ENCODE measurements at regions not wholly inside any gene's neighbourhood (a gene's known extent, or its start where the extent isn't known, plus 50 kb on each side); places are given as distances from the start of the nearest gene placed in this dataset.

DNA sequence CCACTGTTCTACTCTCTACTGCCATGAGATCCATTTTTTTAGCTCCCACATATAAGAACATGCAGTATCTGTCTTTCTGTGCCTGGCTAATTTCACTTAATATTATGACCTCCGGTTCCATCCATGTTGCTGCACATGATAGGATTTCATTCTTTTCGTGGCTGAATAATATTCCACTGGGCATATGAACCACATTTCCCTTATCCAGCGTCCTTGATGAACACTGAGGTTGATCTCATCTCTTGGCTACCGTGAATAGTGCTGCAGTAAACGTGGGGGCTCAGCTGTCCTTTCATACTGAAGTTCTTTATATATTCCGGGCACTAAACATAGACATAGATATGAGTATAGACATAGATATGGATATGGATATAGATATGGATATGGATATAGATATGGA lies 109.3 kb upstream of the TNRC6C start:
- DNase-seq: no peak

DNA sequence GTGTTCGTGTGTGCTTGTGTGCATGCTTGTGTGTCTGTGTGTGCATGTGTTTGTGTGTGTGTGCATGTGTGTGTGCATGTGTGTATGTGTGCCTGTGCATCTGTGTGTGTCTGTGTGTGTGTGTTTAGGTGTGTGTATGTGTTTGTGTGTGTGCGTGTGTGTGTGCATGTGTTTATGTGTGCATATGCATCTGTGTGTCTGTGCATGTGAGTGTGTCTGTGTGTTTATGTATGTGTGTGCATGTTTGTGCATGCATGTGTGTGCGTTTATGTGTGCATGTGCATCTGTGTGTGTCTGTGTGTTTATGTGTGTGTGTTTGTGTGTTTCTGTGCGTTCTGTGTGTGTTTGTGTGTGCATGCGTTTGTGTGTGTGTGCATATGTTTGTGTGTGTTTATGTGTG lies 106.6 kb upstream of the TNRC6C start:
- no peak for DNase-seq

DNA sequence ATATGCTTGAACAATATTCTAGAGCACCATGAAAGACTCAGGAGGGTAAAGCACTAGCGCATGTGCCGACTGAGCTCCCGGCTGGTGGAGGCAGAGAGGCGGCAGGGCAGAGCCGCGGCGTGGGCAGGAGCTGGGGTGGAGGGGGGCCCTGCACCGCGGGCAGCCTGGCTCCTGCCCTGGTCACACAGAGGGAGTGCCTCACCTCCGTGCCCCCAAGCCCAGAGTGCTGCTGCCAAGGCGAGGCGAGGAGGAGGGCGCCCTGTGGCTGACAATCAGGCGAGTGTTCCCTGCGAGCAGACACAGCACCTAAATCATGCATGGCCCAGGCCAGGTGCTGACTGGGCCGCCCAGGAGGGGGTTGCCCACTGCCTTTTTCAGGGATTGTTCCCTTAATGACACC lies 105.8 kb upstream of the TNRC6C start:
- DNase-seq: no peak

DNA sequence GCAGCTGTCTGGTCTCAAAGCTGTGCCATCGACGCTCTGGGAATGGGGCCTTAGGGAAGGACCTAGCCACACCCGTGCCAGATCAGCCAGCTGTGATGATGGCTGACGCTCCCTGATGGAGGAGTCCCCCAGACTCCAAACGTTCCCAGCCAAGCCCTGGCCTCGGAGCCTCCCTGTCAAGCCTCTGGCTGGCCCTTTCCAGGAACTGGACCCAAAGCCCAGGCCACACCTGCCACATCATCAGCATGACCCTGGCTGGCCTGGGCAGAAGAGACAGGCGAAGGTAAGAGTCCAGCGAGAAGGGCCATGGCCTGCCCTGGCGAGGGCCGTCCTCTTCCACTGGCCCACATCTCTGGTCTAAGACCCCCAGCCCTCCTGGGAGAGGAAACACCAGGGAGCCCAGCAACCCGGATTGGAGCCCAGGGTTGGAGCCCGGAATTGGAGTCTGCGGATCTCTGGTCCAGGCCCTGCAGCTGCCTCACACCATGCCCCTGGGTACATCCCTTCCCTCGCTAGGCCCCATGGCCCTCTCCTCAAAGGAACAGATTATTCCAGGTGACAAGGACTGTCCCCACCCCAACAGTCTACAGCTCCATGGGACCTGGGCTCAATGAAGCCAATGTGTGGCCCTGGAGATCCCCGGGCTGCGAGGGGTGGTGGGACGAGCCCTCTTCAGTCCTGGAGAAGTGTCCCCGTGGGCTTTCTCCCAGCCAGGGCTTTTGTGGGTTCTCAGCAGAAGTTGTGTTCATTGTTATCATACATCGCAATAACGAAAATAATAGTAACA lies 105.1 kb upstream of the TNRC6C start:
- no peak for DNase-seq

DNA sequence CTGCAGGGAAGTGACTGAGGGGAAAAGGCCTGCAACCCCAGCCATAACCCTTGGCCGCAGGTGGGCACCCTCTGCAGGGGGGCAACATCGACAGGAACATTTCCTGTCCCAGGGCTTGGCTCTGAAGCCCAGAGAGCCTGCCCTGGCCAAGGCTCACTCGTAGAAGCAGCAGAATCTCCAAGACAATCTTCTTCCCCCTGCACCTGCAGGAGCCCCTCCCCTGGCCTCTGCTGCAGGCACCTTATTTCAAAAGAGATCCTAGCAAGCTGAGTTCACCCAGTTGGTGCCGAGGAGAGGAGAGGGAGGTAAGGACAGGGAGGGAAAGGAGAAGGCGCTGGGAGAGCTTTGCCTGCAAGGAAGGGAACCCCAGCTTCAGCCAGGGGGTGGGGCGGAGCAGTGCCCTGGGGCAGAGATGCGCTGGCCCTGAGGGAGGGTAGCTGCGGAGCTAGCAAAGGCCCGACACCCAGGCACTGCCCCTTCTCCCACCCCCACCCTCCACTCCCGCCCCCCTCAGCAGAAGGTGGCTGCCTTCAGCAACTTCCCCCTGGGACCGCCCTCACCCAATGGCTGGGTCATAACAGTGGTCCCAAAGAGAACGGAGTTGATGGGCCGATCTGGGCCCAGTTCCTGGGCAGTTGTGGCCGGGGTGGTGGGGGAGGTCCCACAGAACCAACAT lies 104.3 kb upstream of the TNRC6C start:
- no peak for DNase-seq

DNA sequence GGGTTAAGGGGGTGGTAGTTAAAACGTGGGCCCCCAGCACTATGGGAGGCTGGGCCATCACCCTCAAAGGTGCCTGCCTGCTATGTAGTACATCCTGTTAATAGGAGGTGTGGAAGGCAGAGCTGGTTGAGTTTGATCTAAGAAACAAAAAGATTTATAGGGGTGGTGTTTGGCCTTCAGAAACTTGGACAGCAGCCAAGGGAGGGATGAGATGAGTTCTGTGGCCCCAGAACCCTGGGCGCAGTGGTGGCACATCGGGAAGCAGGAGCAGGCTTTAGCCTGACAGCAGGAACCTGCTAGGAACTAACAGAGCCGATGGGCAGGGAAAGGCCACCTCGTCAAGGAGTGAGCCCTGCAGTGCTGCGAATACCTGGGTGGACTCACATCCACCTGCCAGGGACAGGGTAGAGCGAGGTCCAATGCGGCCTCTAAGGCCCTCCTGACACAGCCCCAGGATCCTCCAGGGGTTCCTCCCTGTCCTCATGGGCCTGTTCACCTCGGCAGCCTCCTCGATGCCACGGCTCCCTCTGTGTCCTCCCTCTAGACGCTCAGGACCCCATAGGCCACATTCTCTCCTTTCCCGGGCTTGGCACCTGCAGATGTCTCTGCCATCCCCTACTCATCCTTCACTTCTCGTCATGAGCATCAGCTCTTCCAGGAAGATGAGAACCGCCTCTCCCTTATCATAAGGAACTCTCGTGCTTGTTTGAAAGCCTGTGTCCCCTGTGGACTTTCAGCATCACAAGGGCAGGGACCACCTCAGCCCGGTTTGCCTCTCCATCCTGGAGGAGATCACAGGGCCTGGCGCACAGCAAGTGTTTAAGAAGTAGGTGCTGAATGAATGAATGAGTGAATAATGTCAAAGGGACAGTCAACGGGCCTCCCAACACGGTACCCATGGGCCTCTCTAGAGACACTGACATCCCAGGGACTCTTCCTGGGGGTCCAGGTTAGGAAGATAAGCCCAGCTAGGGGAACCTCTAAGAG lies 103.5 kb upstream of the TNRC6C start:
- DNase-seq: no peak

DNA sequence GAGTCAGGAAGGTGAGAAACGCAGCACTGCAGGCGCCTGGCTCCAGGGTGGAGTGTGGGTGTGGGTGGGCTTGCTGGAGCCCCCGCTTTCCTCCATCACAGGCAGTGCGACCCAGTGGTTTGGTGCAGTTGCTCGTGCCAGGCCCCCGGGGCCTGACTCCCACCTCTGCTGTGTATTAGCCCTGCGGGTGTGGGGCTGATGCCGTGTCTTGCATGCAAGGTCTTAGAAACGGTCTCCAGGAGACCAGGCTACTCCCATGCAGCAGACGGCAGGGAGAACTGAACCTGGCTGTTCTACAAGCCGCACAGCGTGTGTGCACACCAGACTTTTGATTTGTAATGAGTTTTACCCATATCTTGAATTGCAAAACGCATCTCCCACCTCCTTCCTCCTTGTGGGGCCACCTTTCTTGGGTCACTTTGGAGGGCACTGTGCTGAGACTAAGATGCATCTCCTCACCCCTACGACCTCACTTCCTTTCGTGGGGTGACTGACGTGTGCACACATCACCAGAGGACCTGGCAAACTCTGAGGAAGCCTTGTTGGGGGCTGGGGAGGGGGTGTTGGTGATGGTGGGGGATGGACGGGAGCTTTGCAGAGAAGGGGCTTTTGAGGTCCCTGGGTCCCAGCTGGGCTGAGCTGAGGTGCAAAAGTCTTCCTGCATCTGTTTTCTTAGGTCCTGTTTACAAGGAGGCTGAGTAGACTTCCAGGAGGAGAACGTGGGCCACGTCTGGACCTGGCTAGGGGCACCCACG lies 101.8 kb upstream of the TNRC6C start:
- no peak for DNase-seq

DNA sequence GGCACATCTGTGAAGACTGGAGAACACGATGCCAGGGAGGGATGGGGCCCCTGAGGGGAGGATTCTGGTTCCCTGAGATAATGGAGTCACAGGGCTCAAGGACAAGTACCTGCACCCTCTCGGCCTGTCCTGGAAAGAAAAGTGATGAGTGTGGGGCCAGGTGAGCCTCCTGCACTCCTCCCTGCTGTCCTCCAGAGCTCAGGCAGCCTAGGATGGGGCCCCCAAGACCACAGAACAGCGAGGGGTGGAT lies 101.3 kb upstream of the TNRC6C start:
- DNase-seq: no peak

DNA sequence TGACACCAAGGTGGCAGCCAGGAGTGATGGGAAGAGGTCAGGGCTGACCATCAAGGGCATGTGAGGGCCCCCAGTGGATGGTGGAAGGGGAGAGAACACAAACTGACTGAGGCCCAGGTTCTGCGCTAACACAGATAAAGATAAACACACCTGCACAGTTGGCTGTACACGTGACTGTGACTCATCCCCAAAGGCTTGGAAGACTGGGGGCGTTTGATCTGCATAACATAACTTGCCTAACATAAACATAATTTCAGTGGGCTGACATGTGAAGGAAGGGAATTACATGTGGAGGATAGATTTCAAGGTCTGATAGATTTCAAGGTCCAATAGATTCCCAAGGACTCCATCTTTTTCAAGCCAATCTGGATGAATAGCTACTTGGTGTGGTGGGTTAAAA lies 100.9 kb upstream of the TNRC6C start:
- DNase-seq: no peak

DNA sequence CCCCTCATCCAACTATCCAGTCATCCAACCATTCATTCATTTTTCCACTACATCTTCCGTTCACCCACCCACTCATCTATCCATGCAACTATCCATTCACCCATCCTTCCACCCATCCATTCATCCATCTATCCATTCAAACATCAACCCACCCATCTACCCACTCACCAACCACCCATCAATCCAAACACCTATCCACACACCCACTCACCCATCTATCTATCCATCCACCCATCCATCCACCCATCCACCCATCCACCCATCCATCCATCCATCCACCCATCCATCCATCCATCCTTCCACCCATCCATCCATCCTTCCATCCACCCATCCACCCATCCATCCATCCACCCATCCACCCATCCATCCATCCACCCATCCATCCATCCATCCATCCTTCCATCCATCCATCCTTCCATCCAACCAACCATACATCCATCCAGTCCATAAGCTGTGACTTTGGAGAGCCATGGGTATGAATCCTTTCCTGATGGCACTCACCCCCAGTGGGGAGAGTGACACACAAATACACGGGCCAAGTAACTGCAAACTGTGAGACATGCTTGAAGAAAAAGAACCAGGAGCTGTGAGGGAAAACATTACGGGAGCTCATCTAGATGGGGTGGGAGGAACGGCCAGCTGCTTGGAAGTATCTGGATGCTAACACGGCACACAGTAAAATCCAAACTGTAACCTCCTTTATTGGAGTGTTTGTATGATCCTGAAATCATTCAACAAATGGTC lies 100.0 kb upstream of the TNRC6C start:
- no peak for DNase-seq

DNA sequence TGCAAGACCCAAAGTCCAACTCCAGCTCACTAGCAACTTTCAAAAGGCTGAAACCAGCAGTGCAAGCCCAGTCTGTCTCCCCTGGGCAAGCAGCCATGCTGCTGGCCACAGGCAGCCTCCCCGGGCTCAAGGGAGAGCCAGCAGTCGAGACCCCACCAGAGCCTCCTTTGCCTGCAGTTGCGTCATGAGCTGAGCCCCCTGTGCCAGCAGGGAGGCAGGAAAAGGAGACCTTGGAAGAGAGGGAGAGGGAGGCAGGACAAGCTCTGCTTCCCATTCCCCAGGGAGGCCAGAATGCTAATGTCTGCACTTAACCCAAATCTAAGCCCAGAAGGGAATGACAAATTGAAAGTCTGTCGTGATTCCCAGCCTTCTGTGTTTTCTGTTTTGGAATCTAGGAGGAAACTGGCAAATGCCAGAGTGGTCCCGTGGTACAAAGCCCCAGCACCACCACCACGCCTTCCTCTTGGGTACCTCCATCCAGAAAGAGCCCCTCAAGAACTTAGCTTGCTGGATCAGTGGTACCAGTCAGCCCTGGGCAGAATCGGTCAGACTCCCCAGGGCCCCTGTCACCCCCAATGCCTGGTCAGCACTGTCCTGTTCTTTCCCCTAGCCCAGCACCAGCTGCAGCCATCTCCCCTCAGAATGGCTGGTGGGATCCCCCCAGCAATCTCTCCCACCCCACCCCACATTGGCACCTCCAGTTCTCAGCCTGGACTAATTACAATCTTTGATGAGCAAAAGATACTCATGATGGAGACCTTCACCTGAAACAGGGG lies 99.3 kb upstream of the TNRC6C start:
- DNase-seq: no peak

DNA sequence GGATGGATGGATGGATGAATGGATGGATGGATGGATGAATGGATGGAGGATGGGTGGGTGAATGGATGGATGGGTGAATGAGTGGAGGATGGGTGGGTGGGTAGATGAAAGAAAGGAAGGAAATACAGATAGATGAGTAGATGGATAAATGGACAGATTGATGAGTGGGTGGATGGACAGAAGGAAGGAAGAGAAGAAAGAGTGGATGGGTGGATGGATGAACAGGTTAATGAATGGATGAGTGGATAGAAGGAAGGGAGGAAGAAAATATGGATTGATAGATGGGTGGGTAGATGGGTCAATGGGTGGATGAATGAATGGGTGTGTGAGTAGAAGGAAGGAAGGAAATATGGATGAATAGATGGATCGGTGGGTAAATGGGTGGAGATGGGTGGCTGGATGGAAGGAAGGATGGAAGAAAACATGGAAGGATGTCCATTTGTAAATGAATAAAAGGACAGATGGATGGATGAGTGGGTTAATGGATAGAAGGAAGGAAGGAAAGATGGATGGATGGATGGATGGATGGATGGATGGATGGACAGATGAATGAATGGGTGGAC lies 97.3 kb upstream of the TNRC6C start:
- DNase-seq: no peak

DNA sequence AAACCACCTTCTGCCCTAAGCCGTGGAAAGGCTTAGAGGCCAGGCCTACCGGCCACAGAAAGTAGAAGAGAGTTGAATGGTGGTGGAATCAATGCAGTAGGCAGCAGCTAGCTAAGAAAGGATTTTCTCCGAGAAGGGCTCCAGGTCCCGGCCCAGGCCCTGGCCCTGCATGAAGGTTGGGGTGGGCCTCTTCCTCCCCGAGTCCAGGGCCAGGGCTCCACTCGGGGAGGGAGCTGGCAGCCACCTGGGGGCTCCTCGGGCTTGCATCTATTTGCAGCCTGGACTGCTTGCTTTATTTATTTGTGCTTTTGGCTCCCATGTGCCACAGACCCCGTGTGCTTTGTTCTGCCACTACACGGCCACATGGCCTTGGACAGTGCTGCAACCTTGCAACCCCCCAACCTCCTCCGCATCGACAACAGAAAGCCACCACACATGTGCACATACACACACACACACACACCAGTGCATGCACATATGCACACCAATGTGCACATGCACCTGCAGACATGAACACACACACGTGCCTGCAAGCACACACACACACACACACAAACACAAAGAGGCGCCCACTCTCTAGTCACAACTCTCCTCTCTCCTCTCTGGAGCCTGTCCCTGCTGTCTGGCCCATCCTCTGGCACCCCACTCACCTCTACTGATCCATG lies 96.4 kb upstream of the TNRC6C start:
- DNase-seq: no peak

DNA sequence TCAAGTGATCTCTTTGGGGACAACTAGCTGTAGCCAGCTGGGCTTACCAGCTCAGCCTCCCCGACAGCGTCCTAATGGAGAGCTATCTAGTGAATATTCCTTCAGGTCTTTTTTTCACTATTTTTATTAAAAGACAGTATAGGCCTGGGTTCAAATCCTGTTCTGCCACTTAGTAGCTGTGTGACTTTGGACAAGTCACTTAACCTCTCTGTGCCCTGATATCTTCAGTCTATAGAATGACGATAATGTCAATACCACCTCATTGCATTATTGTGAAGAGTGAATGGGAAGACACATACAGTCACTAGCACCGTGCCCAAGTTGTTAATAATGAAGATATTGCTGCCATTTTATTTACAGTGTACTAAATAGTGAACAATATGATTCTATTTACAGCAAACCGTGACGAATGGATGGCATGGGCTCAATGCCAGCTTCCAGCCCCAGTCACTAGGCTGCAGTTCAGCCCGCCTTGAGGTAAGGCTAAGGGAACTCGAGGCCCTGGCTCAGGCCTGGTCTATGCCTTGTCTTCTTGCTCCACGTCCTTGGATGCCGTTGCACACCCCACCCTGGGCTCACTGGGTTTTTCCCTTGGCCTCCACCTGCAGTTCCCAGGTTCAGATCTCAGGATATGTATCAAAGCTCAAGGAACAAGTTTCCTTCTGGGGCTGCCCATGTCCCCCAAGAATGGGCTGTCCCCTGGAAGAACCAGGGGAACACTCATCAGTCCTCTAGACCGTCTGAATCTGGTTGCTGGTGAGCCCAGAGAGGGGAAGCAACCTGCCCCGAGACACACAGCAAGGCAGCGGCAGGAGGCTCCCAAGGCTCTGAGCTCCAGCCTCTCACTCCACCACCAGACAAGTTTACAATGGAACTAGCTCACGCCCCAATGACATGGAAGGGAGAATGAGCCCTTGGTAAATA lies 95.4 kb upstream of the TNRC6C start:
- no peak for DNase-seq

DNA sequence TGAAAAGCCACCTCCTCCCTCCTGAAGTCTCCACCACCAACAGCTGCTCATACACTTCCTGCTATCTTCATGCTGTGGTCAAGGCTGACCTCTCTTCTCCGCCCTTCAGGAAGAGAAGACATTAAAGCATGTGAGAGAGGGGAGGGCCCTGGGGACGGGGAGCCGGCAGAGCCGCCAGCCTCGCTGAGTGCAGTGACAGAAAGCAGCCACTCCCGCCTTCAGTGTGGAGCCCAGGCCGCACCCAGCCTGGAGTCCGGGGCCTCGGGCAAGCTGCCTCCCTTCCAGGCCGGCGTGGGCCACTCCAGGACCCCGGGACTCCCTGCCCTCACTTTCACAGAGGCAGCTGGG lies 94.7 kb upstream of the TNRC6C start:
- no peak for DNase-seq

DNA sequence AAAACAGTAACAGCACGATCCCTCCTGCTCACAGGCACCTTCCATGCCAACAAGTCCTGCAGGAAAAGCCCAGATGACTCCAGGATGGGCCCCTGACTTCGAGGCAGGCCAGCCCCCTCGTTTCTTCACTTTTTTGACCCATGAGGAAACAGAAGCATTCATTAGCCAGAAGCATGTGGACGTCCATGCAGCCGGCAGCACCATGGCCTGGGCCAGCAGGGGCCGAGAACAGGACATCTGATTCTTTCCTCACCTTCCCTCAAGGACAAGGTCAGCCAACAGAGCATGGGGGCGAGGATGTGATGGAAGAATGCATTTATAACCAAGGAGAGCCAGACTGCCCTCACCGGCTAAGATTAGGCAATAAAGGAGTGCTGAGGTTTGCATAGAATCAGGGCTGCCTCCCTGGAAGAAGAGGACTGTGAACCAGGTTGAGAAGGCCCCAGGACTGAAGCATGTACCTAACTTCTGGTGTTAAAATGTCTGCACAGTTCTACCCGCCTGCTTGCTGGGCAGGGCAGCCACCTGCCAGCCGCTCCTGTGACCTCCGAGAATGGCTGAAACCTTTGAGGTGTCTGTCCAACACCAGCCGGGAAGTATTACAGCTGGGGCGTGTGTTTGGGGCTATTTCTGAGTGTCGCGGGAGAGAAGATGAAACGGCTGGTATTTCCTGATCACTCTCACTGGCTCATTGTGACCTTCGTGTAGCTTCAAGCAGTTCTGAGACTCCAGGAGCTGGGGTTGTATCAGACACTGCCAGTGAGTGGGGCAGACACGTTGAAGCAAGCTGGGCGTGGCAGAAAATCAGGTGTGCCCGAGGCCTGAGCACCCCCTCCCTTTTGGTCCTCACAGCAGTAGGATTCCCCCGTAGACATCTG lies 94.0 kb upstream of the TNRC6C start:
- DNase-seq: no peak

DNA sequence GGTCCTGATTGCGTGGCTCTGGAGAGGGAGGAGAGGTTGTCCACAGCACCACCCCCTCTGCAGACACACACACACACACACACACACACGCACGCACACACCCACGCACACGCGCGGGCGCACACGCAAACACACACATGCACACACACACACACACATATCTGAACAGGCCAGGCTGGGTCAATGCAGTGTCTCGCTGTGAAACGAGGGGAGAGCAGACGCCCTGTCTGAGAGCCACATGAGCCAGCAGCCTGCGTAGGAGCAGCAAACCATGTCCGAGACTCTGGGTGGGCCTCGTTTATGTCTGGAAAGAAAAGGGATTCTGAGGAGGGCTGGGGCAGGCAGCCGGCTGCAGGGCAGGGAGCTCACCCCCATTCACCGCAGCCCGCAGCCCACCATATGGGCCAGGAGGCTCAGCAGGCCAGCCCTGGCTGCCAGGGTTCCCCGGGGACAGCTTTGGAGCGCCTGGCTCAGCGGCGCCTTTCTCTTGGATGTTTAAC lies 93.3 kb upstream of the TNRC6C start:
- DNase-seq: no peak

DNA sequence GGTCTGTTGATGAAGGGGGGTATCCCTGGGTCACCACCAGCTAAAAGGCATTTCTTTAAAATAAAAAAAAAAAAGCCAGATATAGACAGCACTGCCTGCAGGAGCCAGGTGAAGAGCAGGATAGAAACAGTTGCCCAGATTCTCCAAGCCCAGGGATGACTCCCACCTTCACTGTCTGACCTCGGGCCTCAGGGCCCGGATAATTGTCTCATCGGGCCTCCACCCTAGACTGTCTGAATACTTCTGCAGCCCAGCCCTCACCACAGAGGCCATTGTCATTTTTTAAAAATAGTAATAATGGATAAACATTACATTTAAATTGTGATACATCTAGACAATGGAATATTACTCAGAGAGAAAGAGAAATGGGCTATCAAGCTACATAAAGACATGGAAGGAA lies 92.8 kb upstream of the TNRC6C start:
- no peak for DNase-seq
